ENCODE measurements at regions not wholly inside any gene's neighbourhood (a gene's known extent, or its start where the extent isn't known, plus 50 kb on each side); places are given as distances from the start of the nearest gene placed in this dataset.

- in situ Hi-C loops (cut with MboI; ENCODE audit: low sequenced_read_pairs, unreplicated experiment) = no loop called here
- no peak for TF ChIP-seq CTCF (IDR thresholded peaks at IDR 0.05; ENCODE audit: borderline replicate concordance, control extremely low read depth, extremely low read depth, insufficient read depth, missing control alignments)
- DNase-seq (ENCODE audit: low spot score) = no peak
These were observed 205.9 kb downstream of the MBL2 start for GRCh38 chr10:52566471-52567246.

- no peak for TF ChIP-seq CTCF (IDR thresholded peaks at IDR 0.05; ENCODE audit: borderline replicate concordance, control extremely low read depth, extremely low read depth, insufficient read depth, missing control alignments)
- no peak for DNase-seq (ENCODE audit: low spot score)
- in situ Hi-C loops (cut with MboI; ENCODE audit: low sequenced_read_pairs, unreplicated experiment) = no loop called here
These were observed 205.4 kb downstream of the MBL2 start for GRCh38 chr10:52567247-52567580.

GRCh38 chr10:52568309-52568708 is 204.3 kb downstream of the MBL2 start:
- in situ Hi-C loops (cut with MboI; ENCODE audit: low sequenced_read_pairs, unreplicated experiment) = no loop called here
- TF ChIP-seq CTCF (IDR thresholded peaks at IDR 0.05; ENCODE audit: borderline replicate concordance, control extremely low read depth, extremely low read depth, insufficient read depth, missing control alignments) = no peak
- no peak for DNase-seq (ENCODE audit: low spot score)

- no peak for DNase-seq (ENCODE audit: low spot score)
- in situ Hi-C loops (cut with MboI; ENCODE audit: low sequenced_read_pairs, unreplicated experiment) = no loop called here
- no peak for TF ChIP-seq CTCF (IDR thresholded peaks at IDR 0.05; ENCODE audit: borderline replicate concordance, control extremely low read depth, extremely low read depth, insufficient read depth, missing control alignments)
These were observed 202.1 kb downstream of the MBL2 start for GRCh38 chr10:52570490-52570889.

- DNase-seq (ENCODE audit: low spot score) = no peak
- in situ Hi-C loops (cut with MboI; ENCODE audit: low sequenced_read_pairs, unreplicated experiment) = no loop called here
- no peak for TF ChIP-seq CTCF (IDR thresholded peaks at IDR 0.05; ENCODE audit: borderline replicate concordance, control extremely low read depth, extremely low read depth, insufficient read depth, missing control alignments)
These were observed 201.6 kb downstream of the MBL2 start for GRCh38 chr10:52571018-52571417.

GRCh38 chr10:52571516-52572182 is 200.9 kb downstream of the MBL2 start:
- no peak for DNase-seq (ENCODE audit: low spot score)
- no peak for TF ChIP-seq CTCF (IDR thresholded peaks at IDR 0.05; ENCODE audit: borderline replicate concordance, control extremely low read depth, extremely low read depth, insufficient read depth, missing control alignments)
- in situ Hi-C loops (cut with MboI; ENCODE audit: low sequenced_read_pairs, unreplicated experiment) = no loop called here
